ENCODE measurements at regions not wholly inside any gene's neighbourhood (a gene's known extent, or its start where the extent isn't known, plus 50 kb on each side); places are given as distances from the start of the nearest gene placed in this dataset.

- no peak overlapping the region for H3K9ac ChIP-seq (replicated peaks; ENCODE audit: extremely low read depth, insufficient read depth, low read length)
- H4K20me1 ChIP-seq (replicated peaks; ENCODE audit: control insufficient read depth, extremely low read depth, insufficient read depth, low read length) = no peaks in the 10 kb centered on the region
- H3K9me1 ChIP-seq (replicated peaks; ENCODE audit: control insufficient read depth, extremely low read depth, insufficient read depth, low read length) = no peaks in the 10 kb centered on the region
- H3K4me3 ChIP-seq (replicated peaks in 1 of 3; ENCODE audit: insufficient read depth in 1 of 3, low read depth in 1 of 3, low read length in 3 of 3) = no peak overlapping the region
- dilution Hi-C loops (cut with MboI; ENCODE audit: extremely low pct_ligation_motif_present, low sequenced_read_pairs) = no loop called here
- TF ChIP-seq CTCF (IDR thresholded peaks at IDR 0.05; ENCODE audit: extremely low read depth in 1 of 2, insufficient read depth in 1 of 2, low read depth in 1 of 2, low read length in 2 of 2) (no peak), EZH2 (IDR thresholded peaks at IDR 0.05; ENCODE audit: borderline replicate concordance, low read depth, low read length, severe bottlenecking) (no peak), POLR2A (IDR thresholded peaks at IDR 0.05; ENCODE audit: low read depth, low read length) (no peak), FOS (IDR thresholded peaks at IDR 0.05; ENCODE audit: borderline replicate concordance, insufficient read depth, low read length) (no peak), MAX (IDR thresholded peaks at IDR 0.05; ENCODE audit: insufficient read depth, insufficient read length) (no peak), GATA2 (IDR thresholded peaks at IDR 0.05; ENCODE audit: insufficient read depth, insufficient read length, low read depth, low read length) (no peak), POLR2AphosphoS5 (IDR thresholded peaks at IDR 0.05; ENCODE audit: insufficient read depth, low read depth, low read length) (no peak), MYC (IDR thresholded peaks at IDR 0.05; ENCODE audit: low read depth, low read length) (no peak), JUN (IDR thresholded peaks at IDR 0.05; ENCODE audit: borderline replicate concordance, insufficient read depth, insufficient read length, low read depth) (no peak)
- no peak overlapping the region for H2AFZ ChIP-seq (ENCODE audit: low read depth, low read length)
- no TSS peak for BruUV-seq (replicated peaks)
- no peak for DNase-seq (ENCODE audit: low read depth, low spot score)
- H3K4me2 ChIP-seq (ENCODE audit: insufficient read depth, low read length) = no peak overlapping the region
- FAIRE-seq = no peak
- intact Hi-C loops (cut with micrococcal nuclease) = no loop called here
- no peaks in the 10 kb centered on the region for H3K79me2 ChIP-seq (ENCODE audit: control insufficient read depth, insufficient read depth, low read length)
- no peak overlapping the region for H3K27ac ChIP-seq (ENCODE audit: insufficient read depth, low read depth, low read length)
- H3K9me3 ChIP-seq (replicated peaks; ENCODE audit: control insufficient read depth, insufficient read depth, low read length) = peaks cover 12% of the 10 kb centered on the region
- H3K27me3 ChIP-seq (ENCODE audit: control insufficient read depth in 2 of 2, insufficient read depth in 2 of 2, low read length in 2 of 2) = no peaks in the 10 kb centered on the region
- H3K4me1 ChIP-seq (ENCODE audit: control insufficient read depth, extremely low read depth, insufficient read depth, low read length) = no peaks in the 10 kb centered on the region
- no peaks in the 10 kb centered on the region for H3K36me3 ChIP-seq (ENCODE audit: control insufficient read depth in 2 of 2, extremely low read depth in 1 of 2, insufficient read depth in 2 of 2, low read length in 2 of 2)
- CTCF ChIA-PET = no interaction called here
- POLR2A ChIA-PET = no interaction called here
These were observed 151.4 kb downstream of the ICE1 start for GRCh38 chr5:5573798-5574380.
